ENCODE measurements at regions not wholly inside any gene's neighbourhood (a gene's known extent, or its start where the extent isn't known, plus 50 kb on each side); places are given as distances from the start of the nearest gene placed in this dataset.

DNA sequence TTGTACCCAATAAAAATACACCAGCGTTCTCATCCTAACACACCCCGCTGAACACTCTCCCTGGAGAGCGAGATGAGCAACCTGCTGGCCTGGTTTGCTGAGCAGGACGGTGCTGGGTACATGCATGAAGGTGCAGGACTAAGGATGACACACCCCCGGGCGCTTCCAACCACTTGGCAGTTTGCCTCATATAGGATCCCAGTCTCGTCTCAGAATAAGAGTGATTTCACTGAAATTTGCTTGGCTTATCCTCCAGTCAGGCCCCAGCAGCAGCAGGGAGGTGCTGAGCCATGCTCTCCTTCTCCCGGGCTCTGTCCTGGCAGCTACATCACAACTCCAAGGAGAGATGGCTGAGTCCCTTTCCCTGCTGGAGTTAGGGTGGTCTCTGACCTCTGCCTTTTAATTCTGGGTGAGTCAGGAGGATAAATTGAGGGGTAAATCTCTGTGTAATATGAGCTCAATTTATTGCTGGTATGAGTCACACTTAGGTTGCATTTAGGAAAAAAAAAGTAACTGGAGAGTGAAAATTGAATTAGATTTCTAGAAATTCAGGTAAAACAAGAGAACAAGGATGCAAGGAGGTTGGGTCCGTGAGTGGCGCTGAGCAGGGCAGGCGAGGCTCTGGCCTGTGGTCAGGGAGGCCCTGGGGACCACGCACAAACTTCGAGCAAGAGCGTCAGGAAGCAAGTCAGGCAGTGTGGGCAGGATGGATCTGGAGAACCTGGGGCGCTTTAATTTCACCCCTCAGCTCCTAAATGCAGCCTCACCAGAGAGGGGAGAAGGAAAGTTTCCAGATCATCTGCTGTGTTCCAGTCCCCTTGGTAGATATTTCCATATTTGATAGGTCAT is 974.0 kb downstream of the TBC1D22A start:
- Mint-ChIP-seq H3K9me3 (peaks cover 38% of the 10 kb centered on the region), H3K36me3 (ENCODE audit: low read depth) (peaks cover 5% of the 10 kb centered on the region; the same call in 1 of the 2 replicates), H3K27ac (no peak overlapping the region), H3K27me3 (ENCODE audit: insufficient read depth) (no peaks in the 10 kb centered on the region; the same call in 1 of the 2 replicates), H3K4me3 (no peak overlapping the region), H3K4me1 (ENCODE audit: low read depth) (no peaks in the 10 kb centered on the region)
- no peak for DNase-seq
- TF ChIP-seq, protein P1, sequence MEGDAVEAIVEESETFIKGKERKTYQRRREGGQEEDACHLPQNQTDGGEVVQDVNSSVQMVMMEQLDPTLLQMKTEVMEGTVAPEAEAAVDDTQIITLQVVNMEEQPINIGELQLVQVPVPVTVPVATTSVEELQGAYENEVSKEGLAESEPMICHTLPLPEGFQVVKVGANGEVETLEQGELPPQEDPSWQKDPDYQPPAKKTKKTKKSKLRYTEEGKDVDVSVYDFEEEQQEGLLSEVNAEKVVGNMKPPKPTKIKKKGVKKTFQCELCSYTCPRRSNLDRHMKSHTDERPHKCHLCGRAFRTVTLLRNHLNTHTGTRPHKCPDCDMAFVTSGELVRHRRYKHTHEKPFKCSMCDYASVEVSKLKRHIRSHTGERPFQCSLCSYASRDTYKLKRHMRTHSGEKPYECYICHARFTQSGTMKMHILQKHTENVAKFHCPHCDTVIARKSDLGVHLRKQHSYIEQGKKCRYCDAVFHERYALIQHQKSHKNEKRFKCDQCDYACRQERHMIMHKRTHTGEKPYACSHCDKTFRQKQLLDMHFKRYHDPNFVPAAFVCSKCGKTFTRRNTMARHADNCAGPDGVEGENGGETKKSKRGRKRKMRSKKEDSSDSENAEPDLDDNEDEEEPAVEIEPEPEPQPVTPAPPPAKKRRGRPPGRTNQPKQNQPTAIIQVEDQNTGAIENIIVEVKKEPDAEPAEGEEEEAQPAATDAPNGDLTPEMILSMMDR (IDR thresholded peaks at IDR 0.05): no peak

DNA sequence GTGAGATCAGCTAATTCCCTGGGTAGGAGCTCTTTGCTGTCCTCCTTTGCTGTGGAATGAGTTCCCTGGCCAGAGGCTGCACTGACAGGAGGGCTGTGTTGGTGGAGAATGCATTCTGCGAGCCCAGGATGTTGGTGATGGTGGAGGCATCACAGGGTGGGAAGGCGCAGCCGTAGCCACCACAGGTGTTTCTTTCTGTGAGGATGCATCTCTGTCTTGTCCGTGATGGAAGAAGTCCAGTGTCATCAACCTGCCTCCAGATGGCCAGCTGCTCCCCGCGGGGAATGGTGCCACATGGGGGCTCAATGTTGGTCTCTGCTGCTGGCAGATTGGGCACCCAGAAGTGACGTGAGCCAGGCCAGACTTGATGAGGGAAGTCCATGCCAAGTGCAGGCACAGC is 972.1 kb downstream of the TBC1D22A start:
- no peak for DNase-seq
- TF ChIP-seq, protein P1 (IDR thresholded peaks at IDR 0.05): no peak
- Mint-ChIP-seq H3K4me3 (no peak overlapping the region), H3K27me3 (ENCODE audit: insufficient read depth) (no peaks in the 10 kb centered on the region), H3K27ac (no peak overlapping the region), H3K36me3 (ENCODE audit: low read depth) (peaks cover 5% of the 10 kb centered on the region; the same call in 1 of the 2 replicates), H3K9me3 (peaks cover 37% of the 10 kb centered on the region), H3K4me1 (ENCODE audit: low read depth) (no peaks in the 10 kb centered on the region)

DNA sequence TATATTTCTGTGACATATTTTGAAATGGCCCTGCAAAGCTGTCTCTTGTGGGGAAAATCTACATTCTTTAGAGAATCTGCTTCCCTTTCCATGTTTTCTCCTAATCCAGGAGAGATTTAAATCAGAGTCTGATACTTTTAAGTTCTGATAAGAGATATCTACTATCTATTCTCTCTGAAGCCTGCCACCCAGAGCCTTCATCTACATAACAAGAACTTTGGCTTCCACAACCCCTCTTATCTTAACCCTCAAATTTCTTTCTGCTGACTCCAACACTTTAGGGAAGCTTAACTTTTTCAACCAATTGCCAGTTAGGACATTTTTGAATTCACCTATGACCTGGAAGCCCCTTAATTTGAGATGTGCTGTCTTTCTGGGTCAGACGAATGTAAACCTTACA is 965.2 kb downstream of the TBC1D22A start:
- peaks cover 14% of the 10 kb centered on the region for H3K36me3 Mint-ChIP-seq (ENCODE audit: low read depth)
- peaks cover 40% of the 10 kb centered on the region for H3K9me3 Mint-ChIP-seq
- no peaks in the 10 kb centered on the region for H3K4me1 Mint-ChIP-seq (ENCODE audit: low read depth)
- TF ChIP-seq, protein P1 (IDR thresholded peaks at IDR 0.05): no peak
- no peaks in the 10 kb centered on the region for H3K27me3 Mint-ChIP-seq (ENCODE audit: insufficient read depth)
- no peak for DNase-seq
- no peak overlapping the region for H3K27ac Mint-ChIP-seq
- H3K4me3 Mint-ChIP-seq: no peak overlapping the region

DNA sequence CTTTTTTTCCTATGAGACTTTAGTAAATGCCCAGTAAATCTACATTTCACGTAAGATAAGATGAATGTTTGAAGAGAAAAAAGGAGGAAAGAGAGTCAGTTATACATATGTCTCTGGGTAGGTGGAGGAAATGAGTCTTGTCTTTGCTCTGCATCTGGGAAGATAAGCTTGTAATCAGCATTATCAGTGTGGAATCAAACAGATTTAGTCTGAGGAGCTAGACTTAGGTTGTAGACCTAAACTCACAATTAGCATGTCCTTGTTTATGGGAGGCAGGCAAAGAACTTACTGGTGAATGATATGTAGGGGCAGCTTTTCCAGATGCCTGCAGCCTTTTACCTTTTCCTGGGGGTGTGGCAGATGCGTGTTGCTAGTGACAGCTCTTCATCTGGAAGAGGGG is 962.3 kb downstream of the TBC1D22A start:
- H3K27ac Mint-ChIP-seq: no peak overlapping the region
- H3K4me1 Mint-ChIP-seq (ENCODE audit: low read depth): no peaks in the 10 kb centered on the region
- peaks cover 14% of the 10 kb centered on the region for H3K36me3 Mint-ChIP-seq (ENCODE audit: low read depth)
- no peak overlapping the region for H3K4me3 Mint-ChIP-seq
- TF ChIP-seq, protein P1 (IDR thresholded peaks at IDR 0.05): no peak
- H3K9me3 Mint-ChIP-seq: peaks cover 44% of the 10 kb centered on the region
- no peak for DNase-seq
- H3K27me3 Mint-ChIP-seq (ENCODE audit: insufficient read depth): no peaks in the 10 kb centered on the region

DNA sequence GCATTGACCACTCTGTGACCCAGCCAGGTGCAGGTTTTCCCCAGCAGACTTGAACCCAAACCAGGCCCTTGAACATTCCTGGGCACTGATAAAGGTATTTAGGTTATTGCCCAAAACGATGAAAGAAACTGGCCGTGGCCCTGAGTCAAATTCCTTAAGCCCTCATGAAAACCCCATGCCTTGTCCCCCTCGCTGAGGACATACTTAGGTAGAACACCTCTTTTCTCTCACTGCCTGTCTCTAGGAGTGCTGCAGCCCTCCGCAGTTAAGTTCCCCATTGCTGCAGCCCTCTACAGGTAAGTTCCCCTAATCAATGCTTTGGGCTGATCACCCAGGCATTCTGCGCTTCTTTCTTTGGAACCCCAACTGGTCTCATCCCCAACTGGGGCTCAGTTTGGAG is 961.6 kb downstream of the TBC1D22A start:
- no peaks in the 10 kb centered on the region for H3K27me3 Mint-ChIP-seq (ENCODE audit: insufficient read depth)
- peaks cover 44% of the 10 kb centered on the region for H3K9me3 Mint-ChIP-seq
- peaks cover 10% of the 10 kb centered on the region; the same call in 1 of the 2 replicates for H3K36me3 Mint-ChIP-seq (ENCODE audit: low read depth)
- TF ChIP-seq, protein P1 (IDR thresholded peaks at IDR 0.05): no peak
- H3K4me1 Mint-ChIP-seq (ENCODE audit: low read depth): no peaks in the 10 kb centered on the region
- no peak overlapping the region for H3K4me3 Mint-ChIP-seq
- no peak for DNase-seq
- H3K27ac Mint-ChIP-seq: no peak overlapping the region
